ENCODE measurements at regions not wholly inside any gene's neighbourhood (a gene's known extent, or its start where the extent isn't known, plus 50 kb on each side); places are given as distances from the start of the nearest gene placed in this dataset.

- Histone ChIP-seq H3K4me1 (ENCODE audit: insufficient read depth, poor library complexity, severe bottlenecking) (no peaks in the 10 kb centered on the region), H3K36me3 (ENCODE audit: low read depth) (no peaks in the 10 kb centered on the region), H3K9me3 (ENCODE audit: severe bottlenecking) (no peaks in the 10 kb centered on the region), H3K27me3 (ENCODE audit: insufficient read depth, poor library complexity, severe bottlenecking) (no peaks in the 10 kb centered on the region), H3K27ac (ENCODE audit: poor library complexity, severe bottlenecking) (no peak overlapping the region), H3K4me3 (ENCODE audit: severe bottlenecking) (no peak overlapping the region)
- ATAC-seq (ENCODE audit: low read depth) (no peak), DNase-seq (ENCODE audit: low spot score) (no peak)
- TF ChIP-seq CTCF (IDR thresholded peaks at IDR 0.05; ENCODE audit: poor library complexity, severe bottlenecking) = no peak
These were observed 633.2 kb downstream of the DMRTA1 start for GRCh38 chr9:23079798-23080197.

GRCh38 chr9:23081377-23081776 is 634.8 kb downstream of the DMRTA1 start:
- H3K36me3 ChIP-seq (ENCODE audit: low read depth) = no peaks in the 10 kb centered on the region
- no peak for ATAC-seq (ENCODE audit: low read depth)

GRCh38 chr9:23088932-23089364 is 642.3 kb downstream of the DMRTA1 start:
- no peak overlapping the region for H3K4me3 ChIP-seq (ENCODE audit: severe bottlenecking)
- TF ChIP-seq CTCF (IDR thresholded peaks at IDR 0.05; ENCODE audit: poor library complexity, severe bottlenecking) = peak; percentile 11
- no peaks in the 10 kb centered on the region for H3K36me3 ChIP-seq (ENCODE audit: low read depth)
- H3K9me3 ChIP-seq (ENCODE audit: severe bottlenecking) = no peaks in the 10 kb centered on the region
- H3K4me1 ChIP-seq (ENCODE audit: insufficient read depth, poor library complexity, severe bottlenecking) = no peaks in the 10 kb centered on the region
- H3K27me3 ChIP-seq (ENCODE audit: insufficient read depth, poor library complexity, severe bottlenecking) = no peaks in the 10 kb centered on the region
- ATAC-seq (ENCODE audit: low read depth) = peak; percentile 55; the same call in 2 of the 3 replicates
- H3K27ac ChIP-seq (ENCODE audit: poor library complexity, severe bottlenecking) = no peak overlapping the region
- DNase-seq (ENCODE audit: low spot score) = no peak

More at GRCh38 chr9:23081377-23081776, 634.8 kb downstream of the DMRTA1 start:
- H3K9me3 ChIP-seq (ENCODE audit: severe bottlenecking) = no peaks in the 10 kb centered on the region
- H3K27ac ChIP-seq (ENCODE audit: poor library complexity, severe bottlenecking) = no peak overlapping the region
- H3K4me3 ChIP-seq (ENCODE audit: severe bottlenecking) = no peak overlapping the region
- no peaks in the 10 kb centered on the region for H3K27me3 ChIP-seq (ENCODE audit: insufficient read depth, poor library complexity, severe bottlenecking)
- no peak for TF ChIP-seq CTCF (IDR thresholded peaks at IDR 0.05; ENCODE audit: poor library complexity, severe bottlenecking)
- no peaks in the 10 kb centered on the region for H3K4me1 ChIP-seq (ENCODE audit: insufficient read depth, poor library complexity, severe bottlenecking)
- no peak for DNase-seq (ENCODE audit: low spot score)

- Histone ChIP-seq H3K9me3 (ENCODE audit: severe bottlenecking) (no peaks in the 10 kb centered on the region), H3K4me1 (ENCODE audit: insufficient read depth, poor library complexity, severe bottlenecking) (no peaks in the 10 kb centered on the region), H3K27ac (ENCODE audit: poor library complexity, severe bottlenecking) (no peak overlapping the region), H3K4me3 (ENCODE audit: severe bottlenecking) (no peak overlapping the region), H3K27me3 (ENCODE audit: insufficient read depth, poor library complexity, severe bottlenecking) (no peaks in the 10 kb centered on the region), H3K36me3 (ENCODE audit: low read depth) (no peaks in the 10 kb centered on the region)
- DNase-seq (ENCODE audit: low spot score) = no peak
- no peak for TF ChIP-seq CTCF (IDR thresholded peaks at IDR 0.05; ENCODE audit: poor library complexity, severe bottlenecking)
- peak; percentile 78 for ATAC-seq (ENCODE audit: low read depth)
These were observed 671.0 kb downstream of the DMRTA1 start for GRCh38 chr9:23117616-23118015.

GRCh38 chr9:23120630-23121029 is 674.0 kb downstream of the DMRTA1 start:
- H3K27ac ChIP-seq (ENCODE audit: poor library complexity, severe bottlenecking) = no peak overlapping the region
- no peak for ATAC-seq (ENCODE audit: low read depth)
- no peak for DNase-seq (ENCODE audit: low spot score)

More at GRCh38 chr9:23120630-23121029, 674.0 kb downstream of the DMRTA1 start:
- Histone ChIP-seq H3K4me3 (ENCODE audit: severe bottlenecking) (no peak overlapping the region), H3K4me1 (ENCODE audit: insufficient read depth, poor library complexity, severe bottlenecking) (no peaks in the 10 kb centered on the region), H3K9me3 (ENCODE audit: severe bottlenecking) (no peaks in the 10 kb centered on the region), H3K36me3 (ENCODE audit: low read depth) (no peaks in the 10 kb centered on the region), H3K27me3 (ENCODE audit: insufficient read depth, poor library complexity, severe bottlenecking) (no peaks in the 10 kb centered on the region)
- TF ChIP-seq CTCF (IDR thresholded peaks at IDR 0.05; ENCODE audit: poor library complexity, severe bottlenecking) = no peak

Data from RWPE2 (cell line).